ENCODE measurements at regions not wholly inside any gene's neighbourhood (a gene's known extent, or its start where the extent isn't known, plus 50 kb on each side); places are given as distances from the start of the nearest gene placed in this dataset.

- no peak for DNase-seq (ENCODE audit: low spot score)
Measured at GRCh38 chr22:44613196-44613595, 88.8 kb upstream of the PRR5 start.

- no peak for DNase-seq (ENCODE audit: low spot score)
Measured at GRCh38 chr22:44611880-44612496, 90.0 kb upstream of the PRR5 start.

GRCh38 chr22:44610071-44610470, 91.9 kb upstream of the PRR5 start:
- no peak for DNase-seq (ENCODE audit: low spot score)

- no peak for DNase-seq (ENCODE audit: low spot score)
Measured at GRCh38 chr22:44609400-44609988, 92.5 kb upstream of the PRR5 start.

- no peak for DNase-seq (ENCODE audit: low spot score)
Measured at GRCh38 chr22:44608597-44609399, 93.2 kb upstream of the PRR5 start.

- no peak for DNase-seq (ENCODE audit: low spot score)
Measured at GRCh38 chr22:44606126-44606525, 95.9 kb upstream of the PRR5 start.

- DNase-seq (ENCODE audit: low spot score) = no peak
Measured at GRCh38 chr22:44605486-44605885, 96.5 kb upstream of the PRR5 start.

GRCh38 chr22:44604991-44605390, 97.0 kb upstream of the PRR5 start:
- no peak for DNase-seq (ENCODE audit: low spot score)

GRCh38 chr22:44604455-44604854, 97.5 kb upstream of the PRR5 start:
- no peak for DNase-seq (ENCODE audit: low spot score)

GRCh38 chr22:44603767-44604166, 98.2 kb upstream of the PRR5 start:
- DNase-seq (ENCODE audit: low spot score) = no peak

- no peak for DNase-seq (ENCODE audit: low spot score)
Measured at GRCh38 chr22:44601725-44602124, 100.3 kb upstream of the PRR5 start.

- no peak for DNase-seq (ENCODE audit: low spot score)
Measured at GRCh38 chr22:44601189-44601588, 100.8 kb upstream of the PRR5 start.

- no peak for DNase-seq (ENCODE audit: low spot score)
Measured at GRCh38 chr22:44600207-44600785, 101.7 kb upstream of the PRR5 start.

GRCh38 chr22:44599500-44600140, 101.6 kb upstream of the RTL6 start:
- no peak for DNase-seq (ENCODE audit: low spot score)

- no peak for DNase-seq (ENCODE audit: low spot score)
Measured at GRCh38 chr22:44599084-44599483, 101.1 kb upstream of the RTL6 start.

- DNase-seq (ENCODE audit: low spot score) = no peak
Measured at GRCh38 chr22:44597616-44598015, 99.6 kb upstream of the RTL6 start.

- DNase-seq (ENCODE audit: low spot score) = no peak
Measured at GRCh38 chr22:44596396-44597125, 98.5 kb upstream of the RTL6 start.

GRCh38 chr22:44595841-44596341, 97.9 kb upstream of the RTL6 start:
- no peak for DNase-seq (ENCODE audit: low spot score)

- peak; percentile 77 for DNase-seq (ENCODE audit: low spot score)
Measured at GRCh38 chr22:44594951-44595350, 96.9 kb upstream of the RTL6 start.

- DNase-seq (ENCODE audit: low spot score) = no peak
Measured at GRCh38 chr22:44592824-44593148, 94.8 kb upstream of the RTL6 start.

- DNase-seq (ENCODE audit: low spot score) = no peak
Measured at GRCh38 chr22:44592126-44592823, 94.2 kb upstream of the RTL6 start.

All from ecto neural progenitor cell (in vitro differentiated cells).